Kidney (tissue), 13 donors: ENCODE measurements at regions not wholly inside any gene's neighbourhood (a gene's known extent, or its start where the extent isn't known, plus 50 kb on each side); places are given as distances from the start of the nearest gene placed in this dataset.

Experiments used
- DNase-seq, 5 donors: peaks; one replicate each; pipeline ENCODE4 v3.0.0-alpha.2; 2013 to 2020
- FAIRE-seq: peaks from 2 replicates; lab custom pipeline; 2012; peaks lifted over from hg19 to GRCh38; lab: Jason Lieb, UNC
- H3K27ac ChIP-seq, 2 donors: one replicate each; pipeline ENCODE4 v1.7.0; 2013; ENCODE audit warnings: low read depth in 2 of 2, low read length in 2 of 2, inconsistent platforms in 1 of 2
- H3K27me3 ChIP-seq: one replicate; pipeline ENCODE4 v1.7.1; 2013; ENCODE audit warnings: low read length, inconsistent platforms; ENCODE audit not compliant: control insufficient read depth, insufficient read depth
- H3K36me3 ChIP-seq, 3 donors: one replicate each; pipeline versions ENCODE4 v1.7.0 to v1.7.1; 2013; ENCODE audit warnings: low read length in 3 of 3, control low read depth in 1 of 3, inconsistent platforms in 1 of 3; ENCODE audit not compliant: insufficient read depth in 3 of 3, control insufficient read depth in 2 of 3
- H3K4me1 ChIP-seq, 3 donors: one replicate each; pipeline versions ENCODE4 v1.7.0 to v1.7.1; 2013; ENCODE audit warnings: low read length in 3 of 3, inconsistent platforms in 1 of 3, low read depth in 1 of 3; ENCODE audit not compliant: control insufficient read depth in 2 of 3, insufficient read depth in 2 of 3
- H3K4me3 ChIP-seq, 3 donors: one replicate each; pipeline versions ENCODE4 v1.7.0 to v1.8.1; 2013; ENCODE audit warnings: low read length in 3 of 3, control low read depth in 1 of 3, inconsistent platforms in 1 of 3
- H3K9ac ChIP-seq, 3 donors: one replicate each; pipeline versions ENCODE4 v1.7.0 to v1.7.1; 2013; ENCODE audit warnings: low read length in 3 of 3, control low read depth in 1 of 3, inconsistent platforms in 1 of 3
- H3K9me3 ChIP-seq, 3 donors: one replicate each; pipeline versions ENCODE4 v1.7.0 to v1.7.1; 2013; ENCODE audit warnings: low read length in 3 of 3, control low read depth in 1 of 3, inconsistent platforms in 1 of 3; ENCODE audit not compliant: control insufficient read depth in 2 of 3, insufficient read depth in 1 of 3
- CTCF ChIP-seq: IDR thresholded peaks from 3 replicates; pipeline ENCODE4 v1.5.1; 2012; ENCODE audit warnings: mild to moderate bottlenecking, moderate library complexity, borderline replicate concordance; ENCODE audit not compliant: insufficient read depth; ENCODE audit errors: extremely low read depth
- intact Hi-C: fragments of 100-400 bp; cut with DNase I; formaldehyde crosslinking; loops from one replicate; pipeline ENCODE4 v1.11.1; 2022
- donor health status: control.
- donor health status: control.
- donor health status: control.
- donor health status: control.
- donor health status: control.
- donor health status: DM: yes; HTN: yes; CAD: no.
- donor health status: Normal renal cell carcinoma (clear cell type).

- no peak overlapping the region for H3K27ac ChIP-seq
- intact Hi-C loops = no loop called here
- FAIRE-seq (no peak), DNase-seq (no peak)
- no peaks in the 10 kb centered on the region for H3K4me1 ChIP-seq
- no peaks in the 10 kb centered on the region for H3K27me3 ChIP-seq
- no peak overlapping the region for H3K4me3 ChIP-seq
- H3K36me3 ChIP-seq = no peaks in the 10 kb centered on the region
- H3K9me3 ChIP-seq = no peaks in the 10 kb centered on the region
- H3K9ac ChIP-seq = no peak overlapping the region
- no peak for TF ChIP-seq CTCF
These were observed 168.2 kb upstream of the FBN2 start for GRCh38 chr5:128706269-128706668.

- TF ChIP-seq CTCF = no peak
- Histone ChIP-seq H3K4me1 (no peaks in the 10 kb centered on the region), H3K36me3 (no peaks in the 10 kb centered on the region), H3K27me3 (no peaks in the 10 kb centered on the region), H3K27ac (no peak overlapping the region), H3K4me3 (no peak overlapping the region), H3K9ac (no peak overlapping the region), H3K9me3 (no peaks in the 10 kb centered on the region)
- FAIRE-seq (no peak), DNase-seq (no peak)
- intact Hi-C loops = no loop called here
These were observed 170.8 kb upstream of the FBN2 start for GRCh38 chr5:128708841-128709240.

- no peak for FAIRE-seq
- intact Hi-C loops = no loop called here
- TF ChIP-seq CTCF = no peak
These were observed 173.2 kb upstream of the FBN2 start for GRCh38 chr5:128711216-128711615.

GRCh38 chr5:128714551-128714950, 176.5 kb upstream of the FBN2 start:
- H3K27ac ChIP-seq = no peak overlapping the region
- DNase-seq (no peak), FAIRE-seq (no peak)
- no peak overlapping the region for H3K9ac ChIP-seq
- H3K36me3 ChIP-seq = no peaks in the 10 kb centered on the region
- intact Hi-C loops = no loop called here
- no peaks in the 10 kb centered on the region for H3K9me3 ChIP-seq
- H3K4me1 ChIP-seq = no peaks in the 10 kb centered on the region
- no peak for TF ChIP-seq CTCF
- H3K4me3 ChIP-seq = no peak overlapping the region
- H3K27me3 ChIP-seq = no peaks in the 10 kb centered on the region

More at GRCh38 chr5:128711216-128711615, 173.2 kb upstream of the FBN2 start:
- Histone ChIP-seq H3K36me3 (no peaks in the 10 kb centered on the region), H3K27ac (no peak overlapping the region), H3K9ac (no peak overlapping the region), H3K27me3 (no peaks in the 10 kb centered on the region), H3K9me3 (no peaks in the 10 kb centered on the region), H3K4me1 (no peaks in the 10 kb centered on the region), H3K4me3 (no peak overlapping the region)
- no peak for DNase-seq
